Transverse colon (tissue), 4 donors: ENCODE measurements at regions not wholly inside any gene's neighbourhood (a gene's known extent, or its start where the extent isn't known, plus 50 kb on each side); places are given as distances from the start of the nearest gene placed in this dataset.
"Not testable (repeated sequence)": the region's sequence is repeated elsewhere in the genome, so short reads cannot be mapped to it uniquely, and the experiment has no call there.

Source experiments
- DNase-seq: peaks from one replicate; pipeline ENCODE4 v3.0.0-alpha.2; 2019
- H3K27ac ChIP-seq, 4 donors: fragments of 200-600 bp; sonication (generic); 2 replicates each; pipeline ENCODE4 v1.5.1; 2016 to 2018; ENCODE audit warnings: inconsistent platforms in 4 of 4
- H3K27me3 ChIP-seq: fragments of 200-600 bp; sonication (generic); 2 replicates; pipeline ENCODE4 v1.5.1; 2017; ENCODE audit warnings: inconsistent platforms
- H3K36me3 ChIP-seq, 4 donors: fragments of 200-600 bp; sonication (generic); 2 replicates each; pipeline ENCODE4 v1.5.1; 2017 to 2019; ENCODE audit warnings: inconsistent platforms in 4 of 4
- H3K4me1 ChIP-seq, 4 donors: fragments of 200-600 bp; sonication (generic); 2 replicates each; pipeline ENCODE4 v1.5.1; 2017 to 2020; ENCODE audit warnings: inconsistent platforms in 4 of 4
- H3K4me3 ChIP-seq, 4 donors: fragments of 200-600 bp; sonication (generic); 1 replicate in 1 of 4; 2 replicates in 3 of 4; pipeline versions ENCODE4 v1.5.1 to v1.6.1; 2017 to 2019; ENCODE audit warnings: inconsistent platforms in 4 of 4
- H3K9me3 ChIP-seq, 2 donors: fragments of 200-600 bp; sonication (generic); 2 replicates each; pipeline ENCODE4 v1.5.1; 2017 to 2019; ENCODE audit warnings: inconsistent platforms in 2 of 2
- CTCF ChIP-seq, 5 experiments: fragments of 200-600 bp in 3 of 5; fragments of 450-650 bp in 2 of 5; sonication (generic) in 3 of 5; IDR thresholded peaks; 1 replicate in 2 of 5; 2 replicates in 3 of 5; pipeline ENCODE4 v1.5.1; 2016 to 2017; ENCODE audit warnings: antibody characterized with exemption in 5 of 5, inconsistent platforms in 3 of 5, mild to moderate bottlenecking in 2 of 5, moderate library complexity in 1 of 5
- EP300 ChIP-seq: sonication (generic); formaldehyde crosslinking; IDR thresholded peaks from one replicate; pipeline ENCODE4 v1.6.1; 2017; ENCODE audit warnings: antibody characterized with exemption, low read depth
- POLR2A ChIP-seq: fragments of 450-650 bp; IDR thresholded peaks from one replicate; pipeline ENCODE4 v1.6.1; 2016; ENCODE audit warnings: antibody characterized with exemption, mild to moderate bottlenecking, moderate library complexity
- POLR2AphosphoS5 ChIP-seq, 3 donors: sonication (generic); formaldehyde crosslinking; IDR thresholded peaks; one replicate each; pipeline ENCODE4 v1.6.1; 2016; ENCODE audit warnings: antibody characterized with exemption in 3 of 3
- WGBS, 2 donors: methylation state at CpG; one replicate each; pipeline ENCODE4 v1.1.5; 2018; ENCODE audit warnings: low coverage in 1 of 2; 5-methylcytosine and 5-hydroxymethylcytosine counted together
- in situ Hi-C, 4 donors: fragments of 200-750 bp; cut with MboI; loops; one replicate each; pipeline versions ENCODE4 v1.15.0 to v1.15.1; 2017; ENCODE audit warnings: low sequenced_read_pairs in 3 of 4, low pct_ligation_motif_present in 1 of 4, low pct_unique_long_range_greater_than_20kb in 1 of 4
- intact Hi-C: fragments of 100-400 bp; cut with DNase I; formaldehyde crosslinking; loops from one replicate; pipeline ENCODE4 v1.15.1; 2023; ENCODE audit warnings: low total_unique reads

GRCh38 chr3:144737281-144737680 lies 765.7 kb downstream of the DIPK2A start:
- Histone ChIP-seq H3K27me3 (no peaks in the 10 kb centered on the region), H3K27ac (no peak overlapping the region), H3K4me3 (no peak overlapping the region), H3K4me1 (no peaks in the 10 kb centered on the region), H3K36me3 (no peaks in the 10 kb centered on the region), H3K9me3 (no peaks in the 10 kb centered on the region)
- TF ChIP-seq EP300 = no peak
- no peak for TF ChIP-seq POLR2A
- no peak for TF ChIP-seq POLR2AphosphoS5 (IDR thresholded peaks at IDR 0.05)
- no peak for TF ChIP-seq CTCF (IDR thresholded peaks at IDR 0.05)
- in situ Hi-C loops = no loop called here
- no peak for DNase-seq
- intact Hi-C loops = no loop called here
- 90% methylated on average over 6 to 7 of the region's 7 CpGs for WGBS, 2 donors

GRCh38 chr3:144743225-144743668 lies 771.6 kb downstream of the DIPK2A start:
- Histone ChIP-seq H3K27me3 (no peaks in the 10 kb centered on the region), H3K4me3 (no peak overlapping the region), H3K9me3 (no peaks in the 10 kb centered on the region), H3K36me3 (no peaks in the 10 kb centered on the region), H3K4me1 (no peaks in the 10 kb centered on the region), H3K27ac (no peak overlapping the region)
- in situ Hi-C loops = no loop called here
- intact Hi-C loops = no loop called here
- DNase-seq = no peak
- 60 to 64% methylated on average over 1 of the region's 1 CpG for WGBS, 2 donors
- TF ChIP-seq CTCF (IDR thresholded peaks at IDR 0.05) (no peak), EP300 (no peak), POLR2A (no peak), POLR2AphosphoS5 (IDR thresholded peaks at IDR 0.05) (no peak)

- WGBS, 2 donors = 57 to 80% methylated on average over 4 of the region's 4 CpGs
- intact Hi-C loops = no loop called here
Measured at GRCh38 chr3:144744473-144744872, 772.9 kb downstream of the DIPK2A start.

GRCh38 chr3:144746631-144747030 lies 775.0 kb downstream of the DIPK2A start:
- no peak for DNase-seq
- TF ChIP-seq POLR2AphosphoS5 (IDR thresholded peaks at IDR 0.05) (no peak), EP300 (no peak)

More at GRCh38 chr3:144744473-144744872, 772.9 kb downstream of the DIPK2A start:
- DNase-seq = no peak
- no peak overlapping the region for H3K4me3 ChIP-seq
- H3K36me3 ChIP-seq = no peaks in the 10 kb centered on the region
- H3K9me3 ChIP-seq = no peaks in the 10 kb centered on the region
- H3K27me3 ChIP-seq = no peaks in the 10 kb centered on the region
- in situ Hi-C loops = no loop called here
- H3K4me1 ChIP-seq = no peaks in the 10 kb centered on the region
- H3K27ac ChIP-seq = no peak overlapping the region
- TF ChIP-seq CTCF (IDR thresholded peaks at IDR 0.05) (no peak), POLR2AphosphoS5 (IDR thresholded peaks at IDR 0.05) (no peak), EP300 (no peak), POLR2A (no peak)

GRCh38 chr3:144749536-144750253 lies 778.1 kb downstream of the DIPK2A start:
- 96% methylated on average over 31 of the region's 38 CpGs; no CpG with 5 or more reads in 1 of the 2 donors for WGBS, 2 donors

More at GRCh38 chr3:144746631-144747030, 775.0 kb downstream of the DIPK2A start:
- Histone ChIP-seq H3K27me3 (no peaks in the 10 kb centered on the region), H3K4me3 (no peak overlapping the region), H3K36me3 (no peaks in the 10 kb centered on the region), H3K27ac (no peak overlapping the region), H3K4me1 (no peaks in the 10 kb centered on the region), H3K9me3 (no peaks in the 10 kb centered on the region)
- in situ Hi-C loops = no loop called here
- WGBS, 2 donors = 55 to 82% methylated on average over 2 of the region's 2 CpGs
- intact Hi-C loops = no loop called here

More at GRCh38 chr3:144749536-144750253, 778.1 kb downstream of the DIPK2A start:
- in situ Hi-C loops, H3K9me3 ChIP-seq, intact Hi-C loops, H3K27me3 ChIP-seq, H3K36me3 ChIP-seq, DNase-seq, H3K4me3 ChIP-seq, H3K4me1 ChIP-seq, H3K27ac ChIP-seq: not testable (repeated sequence)
